T-helper 22 cell (primary cell): ENCODE measurements at regions not wholly inside any gene's neighbourhood (a gene's known extent, or its start where the extent isn't known, plus 50 kb on each side); places are given as distances from the start of the nearest gene placed in this dataset.

ENCODE experiments used
- DNase-seq: peaks from one replicate; pipeline ENCODE4 v3.0.0-alpha.2; 2020; ENCODE audit warnings: low read depth

GRCh38 chr17:5785867-5786509, 201.7 kb upstream of the NLRP1 start:
- DNase-seq = no peak

GRCh38 chr17:5786510-5786875, 202.2 kb upstream of the NLRP1 start:
- no peak for DNase-seq

- DNase-seq = no peak
These were observed 204.1 kb upstream of the NLRP1 start for GRCh38 chr17:5788266-5788900.

GRCh38 chr17:5789528-5789927, 205.2 kb upstream of the NLRP1 start:
- DNase-seq = no peak

DNA sequence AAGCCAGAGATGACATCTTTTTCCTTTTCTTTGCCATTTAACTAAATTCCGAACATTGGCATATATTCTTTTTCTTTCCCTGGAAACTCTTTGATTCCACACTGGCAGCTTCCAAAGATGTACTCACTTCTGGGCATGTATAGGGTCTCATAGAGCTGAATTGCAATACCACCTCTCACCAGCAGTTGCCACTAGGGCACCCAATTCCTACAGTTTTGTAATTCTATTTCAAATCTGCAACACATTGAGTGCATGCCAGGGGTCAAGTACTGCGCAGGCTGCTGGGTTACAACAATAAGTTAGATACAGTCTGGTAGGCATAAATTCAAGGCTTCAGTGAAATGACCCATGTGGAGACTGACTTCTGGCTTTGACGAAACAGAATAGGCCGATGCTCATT, 208.8 kb upstream of the NLRP1 start:
- no peak for DNase-seq

- DNase-seq = no peak
These were observed 209.6 kb upstream of the NLRP1 start for GRCh38 chr17:5793899-5794298.

DNA sequence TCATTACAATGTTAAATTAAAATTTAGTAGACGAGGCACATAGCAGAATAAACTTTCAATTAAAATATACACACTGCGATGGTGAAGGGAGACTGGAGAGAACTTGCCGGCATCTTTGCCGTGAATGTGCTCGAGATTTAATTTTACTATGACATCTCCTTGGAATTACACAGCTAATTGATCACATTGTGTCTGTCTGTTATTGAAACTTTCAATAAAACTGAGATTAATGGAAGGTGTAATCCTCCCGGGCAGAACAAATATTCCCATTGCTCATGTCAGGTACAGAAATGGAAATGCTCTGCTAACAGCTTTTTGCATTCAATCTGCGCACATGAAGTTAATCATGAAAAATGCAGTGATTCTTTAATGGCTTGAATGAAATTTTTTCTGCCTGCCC, 210.1 kb upstream of the NLRP1 start:
- no peak for DNase-seq

- no peak for DNase-seq
These were observed 210.7 kb upstream of the NLRP1 start for GRCh38 chr17:5794881-5795506.

DNA sequence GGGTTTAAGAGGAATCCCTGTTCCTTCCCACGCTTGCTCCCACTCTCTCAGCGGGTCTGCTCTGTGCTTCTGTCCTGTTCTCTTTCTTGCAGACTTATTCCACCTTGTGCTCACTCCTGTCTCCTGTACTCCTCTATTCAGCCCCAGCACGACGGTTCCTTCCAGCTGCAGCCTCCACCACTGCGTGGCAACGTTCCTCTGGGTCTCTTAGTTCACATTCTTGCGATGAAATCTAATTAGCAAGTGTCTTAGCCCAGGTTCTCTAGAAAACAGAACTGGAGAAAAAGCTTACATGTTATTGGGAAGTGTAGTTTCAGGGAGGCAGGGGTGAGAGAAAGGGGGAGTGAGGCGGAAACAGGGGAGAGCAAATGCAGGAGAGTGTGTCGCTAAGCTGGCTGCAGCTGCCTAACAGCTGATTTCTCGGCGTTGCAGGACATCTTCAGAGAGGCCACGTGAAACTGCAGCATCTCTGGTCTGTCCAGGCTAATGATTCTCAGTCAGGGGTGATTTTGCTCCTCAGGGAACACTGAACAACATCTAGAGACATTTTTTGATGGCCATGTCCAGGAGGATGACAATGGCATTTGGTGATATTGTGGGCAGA, 213.2 kb upstream of the NLRP1 start:
- no peak for DNase-seq

- no peak for DNase-seq
These were observed 213.8 kb upstream of the NLRP1 start for GRCh38 chr17:5798094-5798493.

DNA sequence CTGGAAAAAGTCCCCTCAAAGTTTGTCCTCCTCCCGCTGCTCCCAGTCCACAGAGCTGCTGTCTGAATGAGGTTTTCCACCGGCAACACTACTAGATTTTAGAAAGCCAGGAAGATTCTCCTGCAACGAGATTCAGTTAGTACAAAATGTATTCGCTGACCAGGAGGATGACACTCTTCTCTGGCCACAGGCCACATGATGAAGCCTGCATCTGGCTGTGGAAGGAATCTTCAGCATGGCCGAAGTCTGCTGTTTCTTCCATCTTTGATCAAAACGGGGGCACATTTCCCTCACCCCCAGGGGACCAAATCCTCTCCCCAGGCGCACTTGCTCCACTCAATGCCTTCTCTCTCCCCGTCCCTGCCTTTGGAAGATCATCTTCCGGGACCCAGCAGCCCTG, 215.8 kb upstream of the NLRP1 start:
- DNase-seq = no peak

- DNase-seq = no peak
These were observed 216.3 kb upstream of the NLRP1 start for GRCh38 chr17:5800646-5801045.

DNA sequence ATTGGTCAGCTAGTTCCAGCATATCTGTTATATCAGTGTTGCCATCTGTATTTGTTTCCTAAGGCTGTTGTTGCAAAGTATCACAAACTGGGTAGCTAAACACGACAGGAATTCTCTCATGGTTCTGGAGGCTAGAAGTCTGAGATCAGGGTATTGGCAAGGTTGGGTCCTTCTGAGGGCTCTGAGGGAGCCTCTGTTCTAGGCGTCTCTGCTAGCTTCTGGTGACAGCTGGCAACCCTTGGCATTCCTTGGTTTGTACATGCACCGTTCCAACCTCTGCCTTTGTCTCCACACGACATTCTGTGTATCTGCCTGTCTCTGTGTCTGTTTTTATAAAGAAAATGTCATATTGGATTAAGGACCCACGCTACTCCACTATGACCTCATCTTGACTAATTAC, 219.9 kb upstream of the NLRP1 start:
- DNase-seq = no peak

- DNase-seq = no peak
These were observed 224.7 kb upstream of the NLRP1 start for GRCh38 chr17:5809056-5809455.

DNA sequence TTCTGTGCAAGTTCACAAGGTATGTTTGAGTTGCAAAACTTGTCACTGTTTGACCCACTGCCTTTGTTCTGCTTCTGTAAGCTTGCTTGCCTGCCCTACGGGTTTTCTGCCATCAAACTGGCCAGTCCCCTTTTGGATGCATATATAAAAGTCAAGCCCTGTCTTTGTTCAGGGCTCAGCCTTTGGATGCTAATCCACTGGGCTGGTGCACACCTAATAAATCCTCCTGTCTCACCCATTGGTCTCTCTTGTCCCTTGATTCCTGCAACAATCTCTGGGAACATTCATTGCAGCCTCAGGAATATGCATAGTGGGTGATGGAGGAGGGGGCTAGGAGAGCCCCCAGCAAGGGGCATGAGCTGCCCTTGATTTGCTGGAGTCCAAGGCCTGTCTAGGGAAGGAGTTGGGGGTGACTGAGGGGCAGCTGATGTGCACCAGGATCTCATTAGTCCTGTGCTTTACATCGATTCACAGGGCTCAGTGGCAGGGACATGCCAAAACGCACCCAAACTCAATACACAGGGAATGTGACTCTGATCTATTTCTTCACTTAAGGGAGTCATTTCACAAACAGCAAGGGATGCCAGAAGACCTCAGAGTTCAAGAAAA, 225.4 kb upstream of the NLRP1 start:
- no peak for DNase-seq

DNA sequence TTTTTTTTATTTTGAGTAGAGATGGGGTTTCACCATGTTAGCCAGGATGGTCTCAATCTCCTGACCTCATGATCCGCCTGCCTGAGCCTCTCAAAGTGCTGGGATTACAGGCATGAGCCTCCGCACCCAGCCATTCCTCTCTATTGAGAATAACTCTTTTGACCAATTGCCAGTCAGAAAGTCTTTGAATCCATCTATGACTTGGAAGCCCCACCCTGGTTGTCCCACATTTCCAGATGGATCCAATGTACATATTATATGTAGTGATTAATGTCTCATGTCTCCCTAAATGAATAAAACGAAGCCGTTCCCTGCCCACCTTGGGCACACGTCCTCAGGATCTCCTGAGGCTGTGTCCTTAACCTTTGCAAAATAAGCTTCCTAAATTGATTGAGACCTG, 228.3 kb upstream of the NLRP1 start:
- no peak for DNase-seq

- DNase-seq = no peak
These were observed 229.0 kb upstream of the NLRP1 start for GRCh38 chr17:5813357-5813756.

- no peak for DNase-seq
These were observed 231.1 kb upstream of the NLRP1 start for GRCh38 chr17:5815396-5815795.

GRCh38 chr17:5816491-5817070, 232.3 kb upstream of the NLRP1 start:
- DNase-seq = no peak

- no peak for DNase-seq
These were observed 233.4 kb upstream of the NLRP1 start for GRCh38 chr17:5817475-5818395.

GRCh38 chr17:5819396-5819795, 235.1 kb upstream of the NLRP1 start:
- no peak for DNase-seq
